Left ventricle myocardium inferior (tissue), 1 donor: ENCODE measurements at regions not wholly inside any gene's neighbourhood (a gene's known extent, or its start where the extent isn't known, plus 50 kb on each side); places are given as distances from the start of the nearest gene placed in this dataset.

Experiments used
- DNase-seq: peaks from one replicate; pipeline ENCODE4 v3.0.0-alpha.2; 2020
- H3K27ac ChIP-seq: fragments of 200-600 bp; replicated peaks from 2 replicates; pipeline ENCODE4 v1.8.0; 2021
- H3K27me3 ChIP-seq: fragments of 200-600 bp; 2 replicates; pipeline ENCODE4 v1.8.0; 2021; ENCODE audit warnings: low read depth
- H3K36me3 ChIP-seq: fragments of 200-600 bp; 2 replicates; pipeline ENCODE4 v1.8.0; 2021
- H3K4me1 ChIP-seq: fragments of 200-600 bp; 2 replicates; pipeline ENCODE4 v1.8.0; 2021
- H3K4me3 ChIP-seq: fragments of 200-600 bp; 2 replicates; pipeline ENCODE4 v1.8.0; 2021; ENCODE audit warnings: mild to moderate bottlenecking, moderate library complexity
- H3K9me3 ChIP-seq: fragments of 200-600 bp; replicated peaks from 2 replicates; pipeline ENCODE4 v1.8.0; 2021
- intact Hi-C: fragments of 100-400 bp; cut with micrococcal nuclease; formaldehyde crosslinking; loops from one replicate; pipeline ENCODE4 v1.11.0; 2022
- TF ChIP-seq, protein P1 (sequence below): fragments of 200-600 bp; IDR thresholded peaks from 2 replicates; pipeline ENCODE4 v1.8.0; 2021; ENCODE audit warnings: antibody characterized with exemption, mild to moderate bottlenecking, borderline replicate concordance
- donor health status: DM: no; HTN: yes; CAD: no; lungs with severe emphysema.

DNA sequence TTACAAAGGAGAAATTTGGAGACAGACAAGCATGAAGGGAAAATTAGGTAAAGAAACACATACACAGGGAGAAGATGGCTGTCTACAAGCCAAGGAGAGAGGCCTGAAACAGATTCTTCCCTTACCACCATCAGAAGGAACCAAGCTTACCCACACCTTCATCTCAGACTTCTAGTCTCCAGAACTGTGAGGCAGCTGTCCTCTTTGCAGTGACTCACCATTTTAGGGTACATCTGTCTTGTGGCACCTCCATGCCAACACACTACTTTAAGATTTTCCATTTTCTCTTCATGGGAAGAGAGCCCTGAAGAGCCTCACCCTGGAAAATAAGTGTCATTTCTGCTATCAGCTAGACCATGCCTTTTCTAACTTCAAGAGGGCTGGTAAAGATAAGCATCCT is 369.3 kb downstream of the FRK start:
- TF ChIP-seq, protein P1, sequence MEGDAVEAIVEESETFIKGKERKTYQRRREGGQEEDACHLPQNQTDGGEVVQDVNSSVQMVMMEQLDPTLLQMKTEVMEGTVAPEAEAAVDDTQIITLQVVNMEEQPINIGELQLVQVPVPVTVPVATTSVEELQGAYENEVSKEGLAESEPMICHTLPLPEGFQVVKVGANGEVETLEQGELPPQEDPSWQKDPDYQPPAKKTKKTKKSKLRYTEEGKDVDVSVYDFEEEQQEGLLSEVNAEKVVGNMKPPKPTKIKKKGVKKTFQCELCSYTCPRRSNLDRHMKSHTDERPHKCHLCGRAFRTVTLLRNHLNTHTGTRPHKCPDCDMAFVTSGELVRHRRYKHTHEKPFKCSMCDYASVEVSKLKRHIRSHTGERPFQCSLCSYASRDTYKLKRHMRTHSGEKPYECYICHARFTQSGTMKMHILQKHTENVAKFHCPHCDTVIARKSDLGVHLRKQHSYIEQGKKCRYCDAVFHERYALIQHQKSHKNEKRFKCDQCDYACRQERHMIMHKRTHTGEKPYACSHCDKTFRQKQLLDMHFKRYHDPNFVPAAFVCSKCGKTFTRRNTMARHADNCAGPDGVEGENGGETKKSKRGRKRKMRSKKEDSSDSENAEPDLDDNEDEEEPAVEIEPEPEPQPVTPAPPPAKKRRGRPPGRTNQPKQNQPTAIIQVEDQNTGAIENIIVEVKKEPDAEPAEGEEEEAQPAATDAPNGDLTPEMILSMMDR, result no peak
- H3K9me3 ChIP-seq, result no peaks in the 10 kb centered on the region
- H3K27me3 ChIP-seq, result no peaks in the 10 kb centered on the region
- intact Hi-C loops, result no loop called here
- H3K4me3 ChIP-seq, result no peak overlapping the region
- no peaks in the 10 kb centered on the region for H3K36me3 ChIP-seq
- H3K27ac ChIP-seq, result no peak overlapping the region
- no peak for DNase-seq
- H3K4me1 ChIP-seq, result no peaks in the 10 kb centered on the region

- H3K4me3 ChIP-seq, result no peak overlapping the region
- no peaks in the 10 kb centered on the region for H3K36me3 ChIP-seq
- H3K27ac ChIP-seq, result no peak overlapping the region
- DNase-seq, result no peak
- intact Hi-C loops, result no loop called here
- H3K27me3 ChIP-seq, result no peaks in the 10 kb centered on the region
- no peaks in the 10 kb centered on the region for H3K4me1 ChIP-seq
- no peaks in the 10 kb centered on the region for H3K9me3 ChIP-seq
- TF ChIP-seq, protein P1, result no peak
Measured at GRCh38 chr6:115690854-115691253, 369.8 kb downstream of the FRK start.

DNA sequence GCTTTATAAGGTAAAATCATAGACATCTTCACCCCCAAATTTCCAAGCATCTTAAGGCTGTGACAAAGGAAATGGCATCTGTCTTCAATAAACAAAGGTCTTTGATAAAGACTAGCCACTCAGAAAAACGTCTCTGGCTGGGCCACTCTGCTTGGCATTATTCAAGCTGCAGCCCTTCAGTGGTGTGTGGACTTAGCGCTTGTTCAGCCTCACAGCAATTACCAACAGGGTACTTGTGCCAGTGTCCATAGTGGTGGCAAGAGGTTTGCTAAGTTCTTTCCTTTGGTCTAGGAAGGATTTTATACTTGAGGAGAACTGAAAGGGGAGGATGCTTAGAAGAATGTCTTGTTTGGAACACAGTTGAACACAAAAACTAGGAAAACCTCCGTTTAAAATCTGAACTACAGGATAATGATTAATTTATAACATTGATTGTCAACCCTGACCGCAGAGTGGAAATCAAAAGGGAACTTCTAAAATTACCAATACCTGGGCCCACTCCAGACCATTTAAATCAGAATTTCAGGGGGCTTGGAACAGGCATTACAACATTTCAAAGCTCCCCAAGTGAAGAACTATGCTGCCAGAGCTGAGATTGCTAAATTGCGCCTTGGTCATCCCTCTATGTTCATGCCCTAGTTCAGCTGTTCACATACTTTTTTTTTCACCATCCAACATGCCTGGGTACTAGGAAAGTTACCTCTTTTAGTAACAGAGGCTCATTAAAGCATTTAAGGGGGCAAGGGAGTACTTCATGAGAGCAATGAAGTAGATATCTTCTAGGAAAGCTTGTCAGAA is 378.5 kb downstream of the FRK start:
- H3K4me3 ChIP-seq, result no peak overlapping the region
- no peak overlapping the region for H3K27ac ChIP-seq
- no peaks in the 10 kb centered on the region for H3K4me1 ChIP-seq
- no peak for DNase-seq
- H3K9me3 ChIP-seq, result no peaks in the 10 kb centered on the region
- H3K27me3 ChIP-seq, result no peaks in the 10 kb centered on the region
- intact Hi-C loops, result no loop called here
- TF ChIP-seq, protein P1, result no peak
- H3K36me3 ChIP-seq, result no peaks in the 10 kb centered on the region

DNA sequence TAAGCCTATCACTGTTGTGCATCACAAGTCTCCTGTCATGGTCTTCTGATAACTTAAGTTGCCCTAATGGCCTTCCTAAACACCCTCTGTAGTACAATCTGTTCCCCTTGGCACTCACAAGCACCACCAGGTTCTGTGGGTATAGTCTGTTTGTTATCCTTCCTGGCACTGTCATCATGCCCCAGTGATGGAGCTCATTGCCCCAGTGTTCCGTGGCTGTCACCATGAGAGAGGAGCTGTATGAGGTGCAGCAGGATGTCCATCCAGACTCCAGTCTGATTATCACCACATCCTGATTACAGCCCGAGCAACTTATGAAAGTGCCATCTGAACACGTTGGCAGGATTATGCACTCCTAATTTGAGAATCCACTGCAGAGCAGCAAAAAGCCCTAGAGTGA is 380.1 kb downstream of the FRK start:
- H3K4me3 ChIP-seq, result no peak overlapping the region
- DNase-seq, result no peak
- H3K4me1 ChIP-seq, result no peaks in the 10 kb centered on the region
- H3K36me3 ChIP-seq, result no peaks in the 10 kb centered on the region
- intact Hi-C loops, result no loop called here
- no peaks in the 10 kb centered on the region for H3K9me3 ChIP-seq
- TF ChIP-seq, protein P1, result no peak
- H3K27me3 ChIP-seq, result no peaks in the 10 kb centered on the region
- H3K27ac ChIP-seq, result no peak overlapping the region

DNA sequence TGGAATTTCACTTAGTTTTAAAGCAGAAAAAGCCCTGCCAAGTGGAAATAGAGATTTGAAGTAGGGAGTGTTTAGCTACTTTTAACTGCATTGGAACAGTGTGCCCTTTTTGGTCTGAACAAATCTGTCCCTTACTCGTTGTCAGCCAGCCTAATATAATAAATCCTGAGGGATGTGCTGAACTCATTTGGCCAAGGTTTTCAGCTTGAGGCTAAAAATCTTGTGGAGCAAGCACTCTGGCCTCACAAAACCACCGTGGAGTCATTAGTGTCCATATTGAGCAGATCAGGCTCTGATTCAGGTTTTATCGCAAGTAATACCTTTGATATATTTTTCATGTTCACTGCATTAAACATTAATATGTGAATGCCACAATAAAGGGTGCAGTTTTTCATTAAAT is 383.5 kb downstream of the FRK start:
- intact Hi-C loops, result no loop called here

More for the DNA sequence above, 383.5 kb downstream of the FRK start:
- Histone ChIP-seq H3K27me3 (no peaks in the 10 kb centered on the region), H3K36me3 (no peaks in the 10 kb centered on the region), H3K9me3 (no peaks in the 10 kb centered on the region), H3K4me3 (no peak overlapping the region), H3K27ac (no peak overlapping the region), H3K4me1 (no peaks in the 10 kb centered on the region)
- no peak for DNase-seq
- TF ChIP-seq, protein P1, result no peak
